IMR-90 (cell line): ENCODE measurements at regions not wholly inside any gene's neighbourhood (a gene's known extent, or its start where the extent isn't known, plus 50 kb on each side); places are given as distances from the start of the nearest gene placed in this dataset.

Experiments
- ATAC-seq: fragments of 200-7000 bp; cut with Tn5 transposase; 2 replicates; pipeline ENCODE4 v1.9.1; 2020; ENCODE audit warnings: low read depth, mild to moderate bottlenecking, moderate library complexity
- BruUV-seq: library from RNA; stranded (reverse); fragments of 400-500 nt; replicated peaks from 2 replicates; lab custom pipeline; 2021; lab: Mats Ljungman, UMichigan
- CTCF ChIA-PET: fragments of 300-600 bp; formaldehyde crosslinking; extraction: SDS; loops from one replicate; lab custom pipeline; 2021; ENCODE audit warnings: antibody characterized with exemption; lab: Yijun Ruan, JAX
- POLR2A ChIA-PET: fragments of 300-600 bp; sonication (Branson Sonifier 250); formaldehyde crosslinking; loops from one replicate; lab custom pipeline; 2022; ENCODE audit warnings: antibody characterized with exemption; ENCODE audit not compliant: unreplicated experiment; lab: Charles Lee
- DNase-seq: peaks from one replicate; pipeline ENCODE4 v3.0.0; 2013
- H2AFZ ChIP-seq: replicated peaks from 2 replicates; pipeline ENCODE3; 2013; ENCODE audit warnings: low read length, mild to moderate bottlenecking; ENCODE audit not compliant: poor library complexity
- H2AK5ac ChIP-seq: 2 replicates; pipeline ENCODE4 v1.6.1; 2013; ENCODE audit warnings: low read depth, low read length, inconsistent platforms
- H2AK9ac ChIP-seq: replicated peaks from 2 replicates; pipeline ENCODE3; 2013; ENCODE audit warnings: mild to moderate bottlenecking, low read depth, low read length, moderate library complexity; ENCODE audit not compliant: poor library complexity
- H2BK120ac ChIP-seq: 2 replicates; pipeline ENCODE4 v1.6.1; 2013; ENCODE audit warnings: low read depth, low read length, inconsistent platforms
- H2BK15ac ChIP-seq: 3 replicates; pipeline ENCODE4 v1.6.1; 2013; ENCODE audit warnings: low read depth, low read length, inconsistent platforms
- H2BK20ac ChIP-seq: 2 replicates; pipeline ENCODE4 v1.6.1; 2013; ENCODE audit warnings: low read depth, mild to moderate bottlenecking, inconsistent platforms, low read length, moderate library complexity
- H2BK5ac ChIP-seq: 2 replicates; pipeline ENCODE4 v1.6.1; 2013; ENCODE audit warnings: mild to moderate bottlenecking, low read depth, low read length, inconsistent platforms; ENCODE audit not compliant: poor library complexity, severe bottlenecking
- H3K14ac ChIP-seq: replicated peaks from 2 replicates; pipeline ENCODE4 v1.6.1; 2013; ENCODE audit warnings: low read depth, low read length, inconsistent platforms
- H3K18ac ChIP-seq: 2 replicates; pipeline ENCODE4 v1.6.1; 2013; ENCODE audit warnings: low read depth, low read length, control low read depth
- H3K23ac ChIP-seq: 2 replicates; pipeline ENCODE4 v1.6.1; 2013; ENCODE audit warnings: low read depth, low read length, inconsistent platforms
- H3K27ac ChIP-seq: 2 replicates; pipeline ENCODE4 v1.5.1; 2013; ENCODE audit warnings: mild to moderate bottlenecking, control low read depth, low read length; ENCODE audit not compliant: insufficient read depth
- H3K27me3 ChIP-seq: 2 replicates; pipeline ENCODE4 v1.6.1; 2013; ENCODE audit warnings: low read length; ENCODE audit not compliant: control insufficient read depth, insufficient read depth
- H3K36me3 ChIP-seq: 2 replicates; pipeline ENCODE4 v1.6.1; 2013; ENCODE audit warnings: low read length, mixed read lengths; ENCODE audit not compliant: control insufficient read depth, insufficient read depth
- H3K4ac ChIP-seq: 2 replicates; pipeline ENCODE4 v1.6.1; 2013; ENCODE audit warnings: low read depth, low read length, inconsistent platforms
- H3K4me1 ChIP-seq: 2 replicates; pipeline ENCODE4 v1.6.1; 2013; ENCODE audit warnings: low read length, mixed read lengths; ENCODE audit not compliant: control insufficient read depth, insufficient read depth
- H3K4me2 ChIP-seq: 2 replicates; pipeline ENCODE4 v1.6.1; 2013; ENCODE audit warnings: low read depth, mild to moderate bottlenecking, control low read depth, low read length, moderate library complexity
- H3K4me3 ChIP-seq: 2 replicates; pipeline ENCODE4 v1.5.1; 2013; ENCODE audit warnings: low read depth, mild to moderate bottlenecking, control low read depth, low read length, moderate library complexity; ENCODE audit not compliant: insufficient read depth
- H3K56ac ChIP-seq: 2 replicates; pipeline ENCODE4 v1.6.1; 2013; ENCODE audit warnings: low read length, inconsistent platforms; ENCODE audit not compliant: insufficient read depth; ENCODE audit errors: extremely low read depth
- H3K79me1 ChIP-seq, 2 experiments: 2 replicates each; pipeline ENCODE4 v1.6.1; 2013; ENCODE audit warnings: low read length in 2 of 2, inconsistent platforms in 1 of 2, low read depth in 1 of 2
- H3K9ac ChIP-seq: 2 replicates; pipeline ENCODE4 v1.6.1; 2013; ENCODE audit warnings: low read depth, low read length, control low read depth
- H3K9me1 ChIP-seq: 2 replicates; pipeline ENCODE4 v1.6.1; 2013; ENCODE audit warnings: low read length, inconsistent platforms; ENCODE audit not compliant: insufficient read depth
- H3K9me3 ChIP-seq: 2 replicates; pipeline ENCODE4 v1.6.1; 2013; ENCODE audit warnings: low read length; ENCODE audit not compliant: control insufficient read depth, insufficient read depth
- H4K20me1 ChIP-seq: 2 replicates; pipeline ENCODE4 v1.6.1; 2013; ENCODE audit warnings: low read length, inconsistent platforms; ENCODE audit not compliant: insufficient read depth
- H4K5ac ChIP-seq: 2 replicates; pipeline ENCODE4 v1.6.1; 2013; ENCODE audit warnings: mild to moderate bottlenecking, low read depth, low read length, control low read depth
- H4K8ac ChIP-seq, 2 experiments: 2 replicates each; pipeline ENCODE4 v1.6.1; 2013; ENCODE audit warnings: low read depth in 2 of 2, low read length in 2 of 2, control low read depth in 1 of 2, inconsistent platforms in 1 of 2
- H4K91ac ChIP-seq: 2 replicates; pipeline ENCODE4 v1.6.1; 2013; ENCODE audit warnings: low read depth, low read length, inconsistent platforms; ENCODE audit not compliant: insufficient read depth
- BHLHE40 ChIP-seq: fragments of 150-350 bp; IDR thresholded peaks from 2 replicates; pipeline ENCODE4 v1.6.1; 2016; ENCODE audit warnings: mild to moderate bottlenecking, low read depth, low read length
- CHD1 ChIP-seq: IDR thresholded peaks from 2 replicates; pipeline ENCODE4 v1.6.1; 2012; ENCODE audit warnings: low read depth, low read length, improper control_type of control experiment
- FOS ChIP-seq: fragments of 150-350 bp; IDR thresholded peaks from 2 replicates; pipeline ENCODE4 v1.6.1; 2016; ENCODE audit warnings: low read depth, low read length
- MAFK ChIP-seq: IDR thresholded peaks from 2 replicates; pipeline ENCODE4 v1.6.1; 2012; ENCODE audit warnings: low read depth, low read length, improper control_type of control experiment
- MAZ ChIP-seq: IDR thresholded peaks from 2 replicates; pipeline ENCODE4 v1.6.1; 2012; ENCODE audit warnings: low read depth, mild to moderate bottlenecking, low read length, improper control_type of control experiment, moderate library complexity, borderline replicate concordance
- MXI1 ChIP-seq: IDR thresholded peaks from 2 replicates; pipeline ENCODE4 v1.6.1; 2012; ENCODE audit warnings: low read depth, mild to moderate bottlenecking, low read length, moderate library complexity, borderline replicate concordance
- NFE2L2 ChIP-seq: fragments of 150-350 bp; IDR thresholded peaks from 2 replicates; pipeline ENCODE4 v1.6.1; 2016; ENCODE audit warnings: low read depth, mild to moderate bottlenecking, low read length
- RAD21 ChIP-seq: IDR thresholded peaks from 2 replicates; pipeline ENCODE4 v1.6.1; 2012; ENCODE audit warnings: low read length, improper control_type of control experiment
- RFX5 ChIP-seq: IDR thresholded peaks from 2 replicates; pipeline ENCODE4 v1.8.0; 2012; ENCODE audit warnings: low read depth, mild to moderate bottlenecking, low read length, moderate library complexity
- SMC3 ChIP-seq: fragments of 150-350 bp; IDR thresholded peaks from 2 replicates; pipeline ENCODE4 v1.6.1; 2016; ENCODE audit warnings: low read depth, mild to moderate bottlenecking, antibody characterized with exemption, low read length, moderate library complexity
- WGBS, 2 experiments: methylation state at CpG; one replicate each; pipeline versions ENCODE4 v1.1.5 to v1.1.7; 2013; ENCODE audit warnings: missing lambda C conversion rate in 2 of 2; ENCODE audit not compliant: insufficient read length in 1 of 2; ENCODE audit errors: extremely low coverage in 2 of 2; 5-methylcytosine and 5-hydroxymethylcytosine counted together
- dilution Hi-C: fragments of 300-500 bp; cut with HindIII; formaldehyde crosslinking; loops from one replicate; pipeline ENCODE4 v1.14.3; 2018; ENCODE audit warnings: low sequenced_read_pairs; ENCODE audit not compliant: unreplicated experiment
- in situ Hi-C: fragments of 300-500 bp; cut with MboI; formaldehyde crosslinking; loops from 3 replicates; pipeline ENCODE4 v1.14.3; 2019; ENCODE audit warnings: low sequenced_read_pairs, inconsistent platforms, mixed read lengths
- intact Hi-C: fragments of 100-400 bp; cut with micrococcal nuclease; formaldehyde crosslinking; loops from 2 replicates; pipeline ENCODE4 v1.10.0; 2022
- TF ChIP-seq, protein P1 (sequence below): fragments of 150-350 bp; IDR thresholded peaks from 2 replicates; pipeline ENCODE4 v1.6.1; 2016; ENCODE audit warnings: low read depth, mild to moderate bottlenecking, low read length, moderate library complexity, borderline replicate concordance
- TF ChIP-seq, protein P2 (sequence below): conservative IDR thresholded peaks from 2 replicates; pipeline ENCODE4 v1.5.1; 2012; ENCODE audit warnings: mild to moderate bottlenecking, low read depth, low read length, improper control_type of control experiment
- TF ChIP-seq, protein P3 (sequence below): fragments of 150-350 bp; IDR thresholded peaks from 2 replicates; pipeline ENCODE4 v1.6.1; 2017; ENCODE audit warnings: mild to moderate bottlenecking, antibody characterized with exemption, low read length, low read depth

DNA sequence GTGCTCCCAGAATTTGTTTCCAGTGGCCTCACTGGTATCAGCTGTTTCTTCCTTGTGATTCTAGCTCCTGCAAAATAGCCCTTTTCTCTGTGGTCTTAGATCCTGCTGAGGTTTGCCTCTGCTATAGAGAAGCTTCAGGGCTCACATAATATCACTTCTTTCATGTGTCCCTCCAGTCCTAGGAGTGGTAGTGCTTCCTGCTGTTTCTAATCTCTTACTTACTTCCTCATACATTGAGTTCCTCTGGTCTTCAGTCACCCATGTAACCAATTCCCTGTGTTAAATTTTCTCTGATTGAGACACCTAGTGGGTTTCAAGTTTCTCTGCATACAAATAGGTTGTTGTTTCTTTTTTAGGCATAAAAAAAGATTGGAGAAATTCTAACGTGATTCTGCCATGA lies 1567.9 kb downstream of the ARAP2 start:
- Histone ChIP-seq H4K91ac (no peak overlapping the region), H3K9me1 (no peaks in the 10 kb centered on the region), H2BK120ac (no peak overlapping the region), H3K79me1 (no peaks in the 10 kb centered on the region), H2BK20ac (no peak overlapping the region), H4K20me1 (no peaks in the 10 kb centered on the region), H3K14ac (no peak overlapping the region), H2BK15ac (no peak overlapping the region), H3K4me1 (no peaks in the 10 kb centered on the region), H3K9me3 (peaks cover 4% of the 10 kb centered on the region; the same call in 1 of the 2 replicates), H2AK5ac (no peak overlapping the region), H4K8ac (no peak overlapping the region), H3K9ac (no peak overlapping the region), H2AK9ac (no peak overlapping the region), H3K36me3 (no peaks in the 10 kb centered on the region), H3K4ac (no peak overlapping the region), H3K27ac (no peak overlapping the region), H2AFZ (no peak overlapping the region), H3K4me2 (no peak overlapping the region), H2BK5ac (no peak overlapping the region), H3K4me3 (no peak overlapping the region), H3K27me3 (no peaks in the 10 kb centered on the region), H3K56ac (no peak overlapping the region), H4K5ac (no peak overlapping the region), H3K23ac (no peak overlapping the region), H3K18ac (no peak overlapping the region)
- ChIA-PET CTCF (no interaction called here), POLR2A (no interaction called here)
- in situ Hi-C loops (no loop called here), dilution Hi-C loops (no loop called here), intact Hi-C loops (no loop called here)
- DNase-seq, result no peak
- no peak for ATAC-seq
- no TSS peak for BruUV-seq
- TF ChIP-seq MAZ (no peak), FOS (no peak), MAFK (no peak), CHD1 (no peak), MXI1 (no peak), RFX5 (no peak), SMC3 (no peak), RAD21 (no peak), BHLHE40 (no peak), NFE2L2 (no peak)
- TF ChIP-seq, protein P1, sequence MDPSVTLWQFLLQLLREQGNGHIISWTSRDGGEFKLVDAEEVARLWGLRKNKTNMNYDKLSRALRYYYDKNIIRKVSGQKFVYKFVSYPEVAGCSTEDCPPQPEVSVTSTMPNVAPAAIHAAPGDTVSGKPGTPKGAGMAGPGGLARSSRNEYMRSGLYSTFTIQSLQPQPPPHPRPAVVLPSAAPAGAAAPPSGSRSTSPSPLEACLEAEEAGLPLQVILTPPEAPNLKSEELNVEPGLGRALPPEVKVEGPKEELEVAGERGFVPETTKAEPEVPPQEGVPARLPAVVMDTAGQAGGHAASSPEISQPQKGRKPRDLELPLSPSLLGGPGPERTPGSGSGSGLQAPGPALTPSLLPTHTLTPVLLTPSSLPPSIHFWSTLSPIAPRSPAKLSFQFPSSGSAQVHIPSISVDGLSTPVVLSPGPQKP, result no peak
- TF ChIP-seq, protein P2, sequence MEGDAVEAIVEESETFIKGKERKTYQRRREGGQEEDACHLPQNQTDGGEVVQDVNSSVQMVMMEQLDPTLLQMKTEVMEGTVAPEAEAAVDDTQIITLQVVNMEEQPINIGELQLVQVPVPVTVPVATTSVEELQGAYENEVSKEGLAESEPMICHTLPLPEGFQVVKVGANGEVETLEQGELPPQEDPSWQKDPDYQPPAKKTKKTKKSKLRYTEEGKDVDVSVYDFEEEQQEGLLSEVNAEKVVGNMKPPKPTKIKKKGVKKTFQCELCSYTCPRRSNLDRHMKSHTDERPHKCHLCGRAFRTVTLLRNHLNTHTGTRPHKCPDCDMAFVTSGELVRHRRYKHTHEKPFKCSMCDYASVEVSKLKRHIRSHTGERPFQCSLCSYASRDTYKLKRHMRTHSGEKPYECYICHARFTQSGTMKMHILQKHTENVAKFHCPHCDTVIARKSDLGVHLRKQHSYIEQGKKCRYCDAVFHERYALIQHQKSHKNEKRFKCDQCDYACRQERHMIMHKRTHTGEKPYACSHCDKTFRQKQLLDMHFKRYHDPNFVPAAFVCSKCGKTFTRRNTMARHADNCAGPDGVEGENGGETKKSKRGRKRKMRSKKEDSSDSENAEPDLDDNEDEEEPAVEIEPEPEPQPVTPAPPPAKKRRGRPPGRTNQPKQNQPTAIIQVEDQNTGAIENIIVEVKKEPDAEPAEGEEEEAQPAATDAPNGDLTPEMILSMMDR, result no peak
- TF ChIP-seq, protein P3, sequence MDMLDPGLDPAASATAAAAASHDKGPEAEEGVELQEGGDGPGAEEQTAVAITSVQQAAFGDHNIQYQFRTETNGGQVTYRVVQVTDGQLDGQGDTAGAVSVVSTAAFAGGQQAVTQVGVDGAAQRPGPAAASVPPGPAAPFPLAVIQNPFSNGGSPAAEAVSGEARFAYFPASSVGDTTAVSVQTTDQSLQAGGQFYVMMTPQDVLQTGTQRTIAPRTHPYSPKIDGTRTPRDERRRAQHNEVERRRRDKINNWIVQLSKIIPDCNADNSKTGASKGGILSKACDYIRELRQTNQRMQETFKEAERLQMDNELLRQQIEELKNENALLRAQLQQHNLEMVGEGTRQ, result no peak
- WGBS, 2 experiments, result no CpG with 5 or more reads among the region's 1 CpG
